Panc1 (cell line): ENCODE measurements at regions not wholly inside any gene's neighbourhood (a gene's known extent, or its start where the extent isn't known, plus 50 kb on each side); places are given as distances from the start of the nearest gene placed in this dataset.

Experiments used
- ATAC-seq: fragments of 200-7000 bp; cut with Tn5 transposase; 2 replicates; pipeline ENCODE4 v1.9.1; 2020; ENCODE audit warnings: mild to moderate bottlenecking, moderate library complexity
- BruUV-seq: library from RNA; stranded (reverse); fragments of 400-500 nt; replicated peaks from 2 replicates; lab custom pipeline; 2021; lab: Mats Ljungman, UMichigan
- CTCF ChIA-PET: fragments of 300-600 bp; sonication (Branson Sonifier 250); formaldehyde crosslinking; loops from one replicate; lab custom pipeline; 2022; ENCODE audit warnings: antibody characterized with exemption; lab: Charles Lee
- POLR2A ChIA-PET: fragments of 300-600 bp; sonication (Branson Sonifier 250); formaldehyde crosslinking; loops from one replicate; lab custom pipeline; 2022; ENCODE audit warnings: antibody characterized with exemption; lab: Charles Lee
- DNase-seq: peaks from one replicate; pipeline ENCODE4 v3.0.0-alpha.2; 2010; ENCODE audit warnings: low read depth, low spot score
- H3K27ac ChIP-seq: 2 replicates; pipeline ENCODE4 v1.5.1; 2011; ENCODE audit warnings: mild to moderate bottlenecking, low read length, inconsistent platforms
- H3K27me3 ChIP-seq: fragments of 200-500 bp; sonication (Bioruptor generic); 2 replicates; pipeline ENCODE4 v1.6.0; 2014; ENCODE audit warnings: low read length, inconsistent platforms; ENCODE audit not compliant: control insufficient read depth, insufficient read depth
- H3K36me3 ChIP-seq: fragments of 200-500 bp; sonication (Bioruptor generic); 2 replicates; pipeline ENCODE4 v1.5.1; 2014; ENCODE audit warnings: inconsistent platforms, mild to moderate bottlenecking, low read length, moderate library complexity; ENCODE audit not compliant: control insufficient read depth, insufficient read depth
- H3K4me1 ChIP-seq: 2 replicates; pipeline ENCODE4 v1.5.1; 2011; ENCODE audit warnings: inconsistent platforms, mild to moderate bottlenecking, low read length, moderate library complexity; ENCODE audit not compliant: control insufficient read depth, insufficient read depth
- H3K4me3 ChIP-seq, 2 experiments: 2 replicates each; pipeline ENCODE4 v1.5.1; 2011 to 2012; ENCODE audit warnings: low read depth in 2 of 2, low read length in 2 of 2, mild to moderate bottlenecking in 2 of 2, inconsistent platforms in 1 of 2, moderate library complexity in 1 of 2
- H3K9me3 ChIP-seq: fragments of 200-500 bp; sonication (Bioruptor generic); 2 replicates; pipeline ENCODE4 v1.5.1; 2014; ENCODE audit warnings: low read depth, mild to moderate bottlenecking, inconsistent platforms, low read length, moderate library complexity; ENCODE audit not compliant: control insufficient read depth, insufficient read depth
- POLR2AphosphoS5 ChIP-seq: IDR thresholded peaks from 2 replicates; pipeline ENCODE4 v1.6.1; 2012; ENCODE audit warnings: mild to moderate bottlenecking, low read depth, low read length, moderate library complexity
- SIN3A ChIP-seq: IDR thresholded peaks from 2 replicates; pipeline ENCODE4 v1.6.1; 2012; ENCODE audit warnings: low read depth, mild to moderate bottlenecking, low read length, moderate library complexity, borderline replicate concordance; ENCODE audit not compliant: insufficient read depth
- TCF7L2 ChIP-seq: IDR thresholded peaks from 2 replicates; pipeline ENCODE4 v1.6.1; 2011; ENCODE audit warnings: mild to moderate bottlenecking, low read depth, low read length, inconsistent platforms
- in situ Hi-C: cut with HindIII; loops from 2 replicates; pipeline ENCODE4 v1.10.0; 2016; ENCODE audit warnings: low sequenced_read_pairs, low pct_unique_long_range_greater_than_20kb
- intact Hi-C: fragments of 100-400 bp; cut with micrococcal nuclease; formaldehyde crosslinking; loops from one replicate; pipeline ENCODE4 v1.10.0; 2022; ENCODE audit not compliant: unreplicated experiment
- TF ChIP-seq, protein P1 (sequence below): fragments of 450-650 bp; IDR thresholded peaks from 2 replicates; pipeline ENCODE4 v1.5.1; 2017; ENCODE audit warnings: mild to moderate bottlenecking
- TF ChIP-seq, protein P2 (sequence below), 2 experiments: IDR thresholded peaks; 2 replicates each; pipeline ENCODE4 v1.6.1; 2011 to 2012; ENCODE audit warnings: low read depth in 2 of 2, control low read depth in 1 of 2, low read length in 1 of 2, mild to moderate bottlenecking in 1 of 2, moderate library complexity in 1 of 2; ENCODE audit not compliant: insufficient read depth in 1 of 2

DNA sequence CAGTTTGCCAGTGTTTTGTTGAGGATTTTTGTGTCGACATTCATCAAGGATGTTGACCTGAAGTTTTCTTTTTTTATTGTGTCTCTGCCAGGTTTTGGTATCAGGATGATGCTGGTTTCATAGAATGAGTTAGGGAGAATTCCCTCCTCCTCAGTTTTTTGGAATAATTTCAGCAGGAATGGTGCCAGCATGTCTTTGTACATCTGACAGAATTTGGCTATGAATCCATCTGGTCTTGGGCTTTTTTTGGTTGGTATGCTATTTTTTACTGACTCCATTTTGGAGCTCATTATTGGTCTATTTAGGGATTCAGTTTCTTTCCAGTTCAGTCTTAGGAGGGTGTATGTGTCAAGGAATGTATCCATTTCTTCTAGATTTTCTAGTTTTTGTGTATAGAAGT, 320.0 kb upstream of the PPP2R3A start:
- CTCF ChIA-PET: no interaction called here
- no peaks in the 10 kb centered on the region for H3K27me3 ChIP-seq
- H3K4me3 ChIP-seq: no peak overlapping the region
- H3K27ac ChIP-seq: no peak overlapping the region
- in situ Hi-C loops (no loop called here), intact Hi-C loops (no loop called here)
- H3K4me1 ChIP-seq: no peaks in the 10 kb centered on the region
- BruUV-seq: no TSS peak
- TF ChIP-seq, protein P1, sequence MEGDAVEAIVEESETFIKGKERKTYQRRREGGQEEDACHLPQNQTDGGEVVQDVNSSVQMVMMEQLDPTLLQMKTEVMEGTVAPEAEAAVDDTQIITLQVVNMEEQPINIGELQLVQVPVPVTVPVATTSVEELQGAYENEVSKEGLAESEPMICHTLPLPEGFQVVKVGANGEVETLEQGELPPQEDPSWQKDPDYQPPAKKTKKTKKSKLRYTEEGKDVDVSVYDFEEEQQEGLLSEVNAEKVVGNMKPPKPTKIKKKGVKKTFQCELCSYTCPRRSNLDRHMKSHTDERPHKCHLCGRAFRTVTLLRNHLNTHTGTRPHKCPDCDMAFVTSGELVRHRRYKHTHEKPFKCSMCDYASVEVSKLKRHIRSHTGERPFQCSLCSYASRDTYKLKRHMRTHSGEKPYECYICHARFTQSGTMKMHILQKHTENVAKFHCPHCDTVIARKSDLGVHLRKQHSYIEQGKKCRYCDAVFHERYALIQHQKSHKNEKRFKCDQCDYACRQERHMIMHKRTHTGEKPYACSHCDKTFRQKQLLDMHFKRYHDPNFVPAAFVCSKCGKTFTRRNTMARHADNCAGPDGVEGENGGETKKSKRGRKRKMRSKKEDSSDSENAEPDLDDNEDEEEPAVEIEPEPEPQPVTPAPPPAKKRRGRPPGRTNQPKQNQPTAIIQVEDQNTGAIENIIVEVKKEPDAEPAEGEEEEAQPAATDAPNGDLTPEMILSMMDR: no peak
- TF ChIP-seq, protein P2, sequence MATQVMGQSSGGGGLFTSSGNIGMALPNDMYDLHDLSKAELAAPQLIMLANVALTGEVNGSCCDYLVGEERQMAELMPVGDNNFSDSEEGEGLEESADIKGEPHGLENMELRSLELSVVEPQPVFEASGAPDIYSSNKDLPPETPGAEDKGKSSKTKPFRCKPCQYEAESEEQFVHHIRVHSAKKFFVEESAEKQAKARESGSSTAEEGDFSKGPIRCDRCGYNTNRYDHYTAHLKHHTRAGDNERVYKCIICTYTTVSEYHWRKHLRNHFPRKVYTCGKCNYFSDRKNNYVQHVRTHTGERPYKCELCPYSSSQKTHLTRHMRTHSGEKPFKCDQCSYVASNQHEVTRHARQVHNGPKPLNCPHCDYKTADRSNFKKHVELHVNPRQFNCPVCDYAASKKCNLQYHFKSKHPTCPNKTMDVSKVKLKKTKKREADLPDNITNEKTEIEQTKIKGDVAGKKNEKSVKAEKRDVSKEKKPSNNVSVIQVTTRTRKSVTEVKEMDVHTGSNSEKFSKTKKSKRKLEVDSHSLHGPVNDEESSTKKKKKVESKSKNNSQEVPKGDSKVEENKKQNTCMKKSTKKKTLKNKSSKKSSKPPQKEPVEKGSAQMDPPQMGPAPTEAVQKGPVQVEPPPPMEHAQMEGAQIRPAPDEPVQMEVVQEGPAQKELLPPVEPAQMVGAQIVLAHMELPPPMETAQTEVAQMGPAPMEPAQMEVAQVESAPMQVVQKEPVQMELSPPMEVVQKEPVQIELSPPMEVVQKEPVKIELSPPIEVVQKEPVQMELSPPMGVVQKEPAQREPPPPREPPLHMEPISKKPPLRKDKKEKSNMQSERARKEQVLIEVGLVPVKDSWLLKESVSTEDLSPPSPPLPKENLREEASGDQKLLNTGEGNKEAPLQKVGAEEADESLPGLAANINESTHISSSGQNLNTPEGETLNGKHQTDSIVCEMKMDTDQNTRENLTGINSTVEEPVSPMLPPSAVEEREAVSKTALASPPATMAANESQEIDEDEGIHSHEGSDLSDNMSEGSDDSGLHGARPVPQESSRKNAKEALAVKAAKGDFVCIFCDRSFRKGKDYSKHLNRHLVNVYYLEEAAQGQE (IDR thresholded peaks at IDR 0.05; ENCODE audit: insufficient read depth in 1 of 2, low read depth in 2 of 2, low read length in 1 of 2): no peak
- TF ChIP-seq TCF7L2: no peak
- TF ChIP-seq SIN3A: no peak
- TF ChIP-seq POLR2AphosphoS5: no peak
- POLR2A ChIA-PET: no interaction called here
- H3K36me3 ChIP-seq: no peaks in the 10 kb centered on the region
- no peaks in the 10 kb centered on the region for H3K9me3 ChIP-seq
- ATAC-seq: no peak
- no peak for DNase-seq

DNA sequence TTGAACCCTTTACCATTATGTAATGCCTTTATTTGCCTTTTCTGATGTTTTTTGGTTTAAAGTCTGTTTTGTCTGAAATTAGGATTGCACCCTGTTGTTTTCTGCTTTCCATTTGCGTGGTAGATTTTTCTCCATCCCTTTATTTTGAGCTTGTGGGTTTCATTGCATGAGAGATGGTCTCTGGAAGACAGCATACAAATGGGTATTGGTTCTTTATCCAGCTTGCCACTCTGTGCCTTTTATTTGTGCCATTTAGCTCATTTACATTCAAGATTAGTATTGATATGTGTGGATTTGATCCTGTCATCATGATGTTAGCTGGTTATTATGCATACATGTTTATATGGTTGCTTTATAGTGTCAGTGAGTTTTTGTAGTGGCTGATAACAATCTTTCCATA, 318.7 kb upstream of the PPP2R3A start:
- in situ Hi-C loops (no loop called here), intact Hi-C loops (no loop called here)
- H3K4me1 ChIP-seq: no peaks in the 10 kb centered on the region
- CTCF ChIA-PET: no interaction called here
- no peak overlapping the region for H3K27ac ChIP-seq
- no peak for DNase-seq
- no peak for ATAC-seq
- H3K36me3 ChIP-seq: no peaks in the 10 kb centered on the region
- TF ChIP-seq, protein P1: no peak
- TF ChIP-seq, protein P2 (IDR thresholded peaks at IDR 0.05; ENCODE audit: insufficient read depth in 1 of 2, low read depth in 2 of 2, low read length in 1 of 2): no peak
- TF ChIP-seq POLR2AphosphoS5 (no peak), TCF7L2 (no peak), SIN3A (no peak)
- no peaks in the 10 kb centered on the region for H3K9me3 ChIP-seq
- H3K4me3 ChIP-seq: no peak overlapping the region
- POLR2A ChIA-PET: no interaction called here
- no peaks in the 10 kb centered on the region for H3K27me3 ChIP-seq
- BruUV-seq: no TSS peak
